Activated naive CD8-positive, alpha-beta T cell treated with anti-CD3 and anti-CD28 coated beads, Interleukin-2, amount 10 ng/mL, durations not matched to agents 7 days and 5 days (primary cell): ENCODE measurements at regions not wholly inside any gene's neighbourhood (a gene's known extent, or its start where the extent isn't known, plus 50 kb on each side); places are given as distances from the start of the nearest gene placed in this dataset.

Source experiments
- ATAC-seq: fragments of 150-1000 bp; cut with Tn5 transposase; one replicate; pipeline ENCODE4 v1.10.0; 2021; ENCODE audit warnings: low read depth, moderate library complexity
- POLR2A ChIA-PET: fragments of 350-600 bp; sonication (Branson Sonifier 250); formaldehyde crosslinking; loops from one replicate; lab custom pipeline; 2021; ENCODE audit warnings: antibody characterized with exemption; lab: Charles Lee
- DNase-seq: peaks from one replicate; pipeline ENCODE4 v3.0.0; 2021
- H3K27ac Mint-ChIP-seq: one replicate; pipeline ENCODE4 v1.8.0; 2022; ENCODE audit warnings: mild to moderate bottlenecking, mixed read lengths
- H3K27me3 Mint-ChIP-seq: one replicate; pipeline ENCODE4 v1.8.0; 2022; ENCODE audit warnings: mild to moderate bottlenecking, moderate library complexity, mixed read lengths
- H3K36me3 Mint-ChIP-seq: one replicate; pipeline ENCODE4 v1.8.0; 2021; ENCODE audit warnings: mild to moderate bottlenecking, mixed read lengths
- H3K4me1 Mint-ChIP-seq: one replicate; pipeline ENCODE4 v1.8.0; 2021; ENCODE audit warnings: mixed read lengths
- H3K4me3 Mint-ChIP-seq: one replicate; pipeline ENCODE4 v1.8.0; 2022; ENCODE audit warnings: mild to moderate bottlenecking, moderate library complexity, mixed read lengths
- H3K9me3 Mint-ChIP-seq: one replicate; pipeline ENCODE4 v1.8.0; 2021; ENCODE audit warnings: mixed read lengths

DNA sequence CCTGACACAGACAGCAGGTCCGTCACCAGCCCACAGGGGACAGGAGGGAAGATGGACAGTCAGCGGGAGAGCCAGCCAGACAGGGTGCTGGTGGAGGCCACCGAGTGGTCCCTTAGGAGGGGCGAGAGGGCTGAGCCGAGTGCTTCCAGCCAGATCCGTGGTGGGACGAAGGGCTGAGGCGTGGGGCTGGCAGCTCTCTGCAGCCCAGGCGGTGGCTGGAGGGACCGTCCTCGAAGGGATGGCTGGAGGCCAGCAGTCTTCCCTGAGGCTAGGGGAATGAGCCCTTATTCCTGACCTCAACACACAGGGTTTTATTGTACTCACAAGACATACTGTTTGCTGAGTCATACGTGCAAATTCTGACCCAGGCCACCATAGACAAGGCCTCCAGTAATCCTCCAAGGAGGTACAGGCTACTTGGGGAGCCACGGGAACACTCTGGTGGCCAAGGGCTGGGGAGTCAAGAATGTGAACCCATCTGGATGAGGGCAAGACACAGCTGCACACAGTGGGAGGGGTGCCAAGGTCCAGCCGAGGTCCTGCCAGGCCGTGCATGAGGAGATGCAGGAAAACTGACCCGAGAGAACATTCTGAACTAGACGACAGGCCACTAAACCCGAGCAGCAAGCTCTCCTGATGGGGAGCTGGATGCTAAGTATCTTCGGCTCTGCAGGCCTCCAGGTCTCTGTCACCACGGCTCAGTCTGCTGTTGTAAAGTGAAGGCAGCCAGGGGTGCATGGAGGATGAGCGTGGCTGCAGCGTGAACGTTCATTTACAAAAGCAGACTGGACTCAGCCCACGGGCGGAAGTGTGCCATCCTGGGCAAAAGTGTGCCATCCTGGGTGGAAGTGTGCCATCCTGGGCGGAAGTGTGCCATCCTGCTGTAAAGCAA is 242.5 kb downstream of the TTLL2 start:
- Mint-ChIP-seq H3K27ac (no peak overlapping the region), H3K4me1 (no peaks in the 10 kb centered on the region), H3K27me3 (no peaks in the 10 kb centered on the region), H3K36me3 (no peaks in the 10 kb centered on the region), H3K4me3 (no peak overlapping the region), H3K9me3 (peaks cover 2% of the 10 kb centered on the region)
- DNase-seq (no peak), ATAC-seq (no peak)
- POLR2A ChIA-PET, result no interaction called here

DNA sequence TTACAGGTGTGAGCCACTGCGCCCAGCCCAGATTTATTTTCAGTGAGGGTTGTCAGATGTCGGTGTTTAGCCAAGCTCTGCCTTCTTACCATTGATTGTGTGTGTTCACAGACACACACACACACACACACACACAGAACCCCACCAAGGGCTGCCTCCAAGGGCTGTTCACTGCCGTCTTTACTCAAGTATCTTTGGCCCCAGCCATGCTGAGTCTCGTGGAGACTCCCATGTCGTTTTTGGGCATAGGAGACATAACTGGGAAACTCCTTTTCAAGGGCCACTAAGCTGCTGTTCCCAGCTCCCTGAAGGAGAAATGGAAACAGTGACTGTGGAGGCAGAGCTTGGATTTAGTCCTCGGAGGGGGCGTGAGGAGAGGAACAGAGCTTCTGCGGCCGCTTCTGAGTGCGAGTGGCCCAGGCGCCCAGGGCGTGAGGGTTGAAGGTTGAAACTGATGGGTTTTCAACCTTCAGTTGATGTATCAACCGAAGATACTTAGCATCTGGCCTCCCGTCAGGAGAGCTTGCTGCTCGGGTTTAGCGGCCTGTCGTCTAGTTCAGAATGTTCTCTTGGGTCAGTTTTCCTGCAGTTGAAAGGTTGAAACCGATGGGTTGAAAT is 243.6 kb downstream of the TTLL2 start:
- no peaks in the 10 kb centered on the region for H3K36me3 Mint-ChIP-seq
- no peaks in the 10 kb centered on the region for H3K4me1 Mint-ChIP-seq
- DNase-seq, result no peak
- H3K27me3 Mint-ChIP-seq, result no peaks in the 10 kb centered on the region
- H3K27ac Mint-ChIP-seq, result no peak overlapping the region
- H3K9me3 Mint-ChIP-seq, result peaks cover 2% of the 10 kb centered on the region
- POLR2A ChIA-PET, result no interaction called here
- no peak for ATAC-seq
- H3K4me3 Mint-ChIP-seq, result no peak overlapping the region

DNA sequence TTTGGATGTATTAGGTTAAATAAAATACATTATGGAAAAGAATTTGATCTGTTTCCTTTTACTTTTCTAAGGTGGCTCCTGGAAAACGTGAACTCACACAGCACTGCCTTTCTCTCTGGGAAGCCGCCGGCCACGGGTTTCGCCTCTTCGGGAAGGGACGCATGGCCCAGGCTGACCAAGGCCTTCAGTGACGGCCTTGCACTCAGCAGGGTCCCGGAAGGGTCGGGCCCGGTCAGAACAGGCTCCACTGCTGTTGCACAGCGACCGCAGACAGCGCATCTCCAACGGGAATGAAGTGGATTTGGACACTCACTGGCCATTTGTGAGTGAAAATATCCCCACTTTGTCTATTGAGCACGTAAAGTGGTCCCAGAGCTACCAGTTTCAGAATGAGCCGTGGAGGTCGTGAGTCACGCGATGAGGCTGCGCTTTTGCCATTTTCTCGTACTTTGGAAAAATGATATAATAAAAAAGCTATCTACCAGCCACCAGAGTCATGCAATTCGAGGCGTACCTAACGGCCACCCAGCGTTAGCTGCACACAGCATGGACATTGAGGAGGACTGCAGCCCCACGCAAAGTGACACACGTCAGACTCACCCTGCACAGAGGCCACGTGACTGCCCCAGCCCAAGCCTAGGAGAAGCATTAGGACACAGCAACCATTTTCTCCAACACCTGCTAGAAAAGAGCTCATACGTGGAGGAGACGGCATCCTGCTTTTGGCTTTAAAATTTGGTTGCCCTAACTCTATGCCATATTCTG is 244.3 kb downstream of the TTLL2 start:
- POLR2A ChIA-PET, result interaction anchor here (0.5 kb wide), 1 partner anchor 77 kb away, joined by 5 read pairs; no protein-coding TSS in a partner anchor
- Mint-ChIP-seq H3K27me3 (no peaks in the 10 kb centered on the region), H3K4me3 (no peak overlapping the region), H3K36me3 (no peaks in the 10 kb centered on the region), H3K27ac (no peak overlapping the region), H3K4me1 (no peaks in the 10 kb centered on the region), H3K9me3 (no peaks in the 10 kb centered on the region)
- no peak for ATAC-seq
- DNase-seq, result no peak

DNA sequence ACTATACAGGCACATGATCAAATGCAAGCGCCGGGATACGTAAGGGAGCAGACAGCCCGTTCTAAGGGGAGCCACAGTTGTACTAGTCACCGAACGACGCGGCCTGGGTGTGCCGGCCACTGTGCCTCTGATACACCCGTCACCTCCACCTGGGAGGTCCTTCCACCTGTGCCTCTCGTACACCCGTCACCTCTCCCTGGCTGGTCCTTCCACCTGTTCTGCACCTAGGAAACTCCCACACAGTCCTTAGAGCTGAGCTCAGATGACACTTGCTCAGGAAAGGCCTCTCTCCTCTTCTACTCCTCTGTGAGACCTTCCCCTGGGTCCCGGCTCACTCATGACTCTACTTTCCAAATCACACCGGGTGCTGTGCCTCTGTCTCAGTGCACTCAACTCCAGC is 245.0 kb downstream of the TTLL2 start:
- ATAC-seq (no peak), DNase-seq (no peak)
- no peak overlapping the region for H3K27ac Mint-ChIP-seq
- H3K9me3 Mint-ChIP-seq, result no peaks in the 10 kb centered on the region
- POLR2A ChIA-PET, result interaction anchor here (0.5 kb wide), 1 partner anchor 76 kb away, joined by 5 read pairs; no protein-coding TSS in a partner anchor
- no peak overlapping the region for H3K4me3 Mint-ChIP-seq
- H3K36me3 Mint-ChIP-seq, result no peaks in the 10 kb centered on the region
- H3K27me3 Mint-ChIP-seq, result no peaks in the 10 kb centered on the region
- no peaks in the 10 kb centered on the region for H3K4me1 Mint-ChIP-seq

DNA sequence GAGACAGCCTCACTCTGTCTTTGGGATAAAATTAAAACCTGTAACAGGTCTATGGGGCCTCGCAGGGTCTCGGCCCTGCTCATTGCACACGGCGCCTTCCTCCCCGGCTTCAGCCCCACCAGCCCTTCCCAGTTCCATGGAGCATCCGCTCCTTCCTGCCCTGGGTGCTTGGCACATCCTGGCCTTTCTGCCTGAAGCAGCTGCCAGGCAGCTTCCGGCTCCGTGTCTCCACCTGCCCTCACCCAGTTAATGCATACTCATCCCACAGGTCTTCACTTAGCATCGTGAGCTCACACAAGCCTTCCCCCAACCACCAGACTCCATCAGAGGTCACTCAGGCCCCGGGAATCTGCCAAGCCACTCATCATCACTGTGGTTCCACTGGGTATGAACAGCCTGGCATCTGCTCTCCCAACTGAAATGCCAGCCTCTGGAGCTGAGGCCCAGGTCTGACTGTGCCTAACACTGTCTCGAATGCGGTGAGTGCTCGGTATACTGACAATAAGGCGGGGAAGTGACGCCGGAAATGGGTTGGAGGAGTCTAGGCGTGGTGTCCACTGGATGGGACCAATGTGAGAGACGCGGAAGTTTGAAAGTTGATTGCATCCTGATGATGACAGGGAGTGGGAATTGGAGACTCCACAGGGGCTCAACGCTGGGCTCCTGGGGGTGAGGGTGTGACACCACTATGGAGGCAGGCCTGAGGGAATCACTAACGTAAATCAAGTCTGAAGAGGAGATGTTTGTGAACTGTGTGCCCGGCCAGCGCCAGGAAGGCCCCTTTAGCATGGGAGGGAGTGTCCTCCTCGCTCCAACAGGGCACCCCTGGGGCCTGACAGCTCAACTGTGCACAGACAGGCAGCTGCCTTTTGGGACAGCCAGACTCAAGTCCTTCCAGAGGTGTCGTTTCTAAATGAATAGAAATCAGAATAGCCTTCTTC is 245.8 kb downstream of the TTLL2 start:
- H3K27ac Mint-ChIP-seq, result no peak overlapping the region
- no peaks in the 10 kb centered on the region for H3K9me3 Mint-ChIP-seq
- no peaks in the 10 kb centered on the region for H3K36me3 Mint-ChIP-seq

DNA sequence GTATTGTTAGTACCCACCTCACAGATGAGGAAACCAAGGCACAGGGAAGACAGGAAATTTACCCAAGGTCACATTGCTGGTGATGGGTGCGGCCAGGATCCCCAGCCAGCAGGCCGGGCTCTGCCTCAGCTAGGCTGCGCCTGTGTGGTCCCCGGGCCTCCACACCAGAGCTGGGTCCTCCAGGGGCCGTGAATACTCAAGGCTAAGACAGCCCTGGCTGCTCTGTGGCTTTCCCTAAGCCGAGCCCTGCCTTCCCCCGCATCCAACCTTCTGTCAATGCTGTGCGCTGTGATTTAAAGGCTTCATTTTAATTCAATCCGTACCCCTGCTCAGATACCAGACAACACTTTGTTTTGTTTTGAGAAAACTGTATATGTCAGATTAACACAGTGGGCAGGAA is 246.7 kb downstream of the TTLL2 start:
- DNase-seq (no peak), ATAC-seq (no peak)
- H3K4me3 Mint-ChIP-seq, result no peak overlapping the region
- no peaks in the 10 kb centered on the region for H3K27me3 Mint-ChIP-seq
- H3K36me3 Mint-ChIP-seq, result no peaks in the 10 kb centered on the region
- POLR2A ChIA-PET, result no interaction called here
- no peaks in the 10 kb centered on the region for H3K4me1 Mint-ChIP-seq
- no peak overlapping the region for H3K27ac Mint-ChIP-seq
- no peaks in the 10 kb centered on the region for H3K9me3 Mint-ChIP-seq

More for the DNA sequence above, 245.8 kb downstream of the TTLL2 start:
- Mint-ChIP-seq H3K4me1 (no peaks in the 10 kb centered on the region), H3K27me3 (no peaks in the 10 kb centered on the region), H3K4me3 (no peak overlapping the region)
- POLR2A ChIA-PET, result no interaction called here
- no peak for DNase-seq
- ATAC-seq, result no peak

DNA sequence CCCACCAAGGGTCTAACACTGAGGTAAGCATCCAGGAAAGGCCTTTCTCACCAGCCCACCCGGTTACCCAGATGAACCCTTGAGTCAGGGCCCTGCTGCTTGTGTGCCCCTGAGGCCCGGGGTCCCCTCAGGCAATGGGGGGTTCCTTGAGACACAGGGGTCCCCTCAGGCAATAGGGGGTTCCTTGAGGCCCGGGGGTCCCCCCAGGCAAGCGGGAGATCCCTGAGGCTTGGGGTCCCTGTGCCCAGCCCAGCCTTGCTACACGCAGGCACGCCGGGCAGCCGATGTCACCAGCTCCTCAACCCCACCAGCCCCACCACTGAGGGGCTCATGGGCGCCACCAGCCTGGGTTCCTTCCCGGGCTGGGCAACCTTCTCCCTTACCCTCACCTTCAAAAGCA is 247.2 kb downstream of the TTLL2 start:
- POLR2A ChIA-PET, result no interaction called here

DNA sequence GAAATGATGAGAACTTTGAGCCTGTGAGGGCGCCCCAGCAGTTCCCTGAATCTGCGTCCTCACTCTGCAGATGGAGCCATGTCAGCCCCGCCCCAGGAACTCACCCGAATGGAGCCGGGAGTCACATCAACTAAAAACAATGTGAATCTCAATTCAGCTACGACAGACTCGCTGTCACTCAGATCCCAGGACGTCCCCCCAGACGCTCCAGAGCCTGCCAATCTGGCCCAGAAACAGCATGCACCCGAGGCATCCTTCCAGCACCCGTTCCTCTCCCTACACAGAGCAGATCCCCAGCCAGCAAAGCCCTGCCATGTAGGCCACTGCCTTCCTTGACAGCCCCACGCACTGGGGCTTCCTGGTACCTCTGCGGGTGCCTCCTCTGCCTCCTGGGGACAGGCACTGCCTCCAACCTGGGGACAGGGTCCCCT is 248.0 kb downstream of the TTLL2 start:
- H3K36me3 Mint-ChIP-seq, result no peaks in the 10 kb centered on the region
- POLR2A ChIA-PET, result no interaction called here
- no peaks in the 10 kb centered on the region for H3K9me3 Mint-ChIP-seq
- DNase-seq (no peak), ATAC-seq (no peak)
- H3K4me1 Mint-ChIP-seq, result no peaks in the 10 kb centered on the region
- no peaks in the 10 kb centered on the region for H3K27me3 Mint-ChIP-seq
- H3K27ac Mint-ChIP-seq, result no peak overlapping the region
- H3K4me3 Mint-ChIP-seq, result no peak overlapping the region

More for the DNA sequence above, 247.2 kb downstream of the TTLL2 start:
- Mint-ChIP-seq H3K4me3 (no peak overlapping the region), H3K4me1 (no peaks in the 10 kb centered on the region), H3K36me3 (no peaks in the 10 kb centered on the region), H3K9me3 (no peaks in the 10 kb centered on the region), H3K27me3 (no peaks in the 10 kb centered on the region), H3K27ac (no peak overlapping the region)
- DNase-seq, result no peak
- ATAC-seq, result no peak

DNA sequence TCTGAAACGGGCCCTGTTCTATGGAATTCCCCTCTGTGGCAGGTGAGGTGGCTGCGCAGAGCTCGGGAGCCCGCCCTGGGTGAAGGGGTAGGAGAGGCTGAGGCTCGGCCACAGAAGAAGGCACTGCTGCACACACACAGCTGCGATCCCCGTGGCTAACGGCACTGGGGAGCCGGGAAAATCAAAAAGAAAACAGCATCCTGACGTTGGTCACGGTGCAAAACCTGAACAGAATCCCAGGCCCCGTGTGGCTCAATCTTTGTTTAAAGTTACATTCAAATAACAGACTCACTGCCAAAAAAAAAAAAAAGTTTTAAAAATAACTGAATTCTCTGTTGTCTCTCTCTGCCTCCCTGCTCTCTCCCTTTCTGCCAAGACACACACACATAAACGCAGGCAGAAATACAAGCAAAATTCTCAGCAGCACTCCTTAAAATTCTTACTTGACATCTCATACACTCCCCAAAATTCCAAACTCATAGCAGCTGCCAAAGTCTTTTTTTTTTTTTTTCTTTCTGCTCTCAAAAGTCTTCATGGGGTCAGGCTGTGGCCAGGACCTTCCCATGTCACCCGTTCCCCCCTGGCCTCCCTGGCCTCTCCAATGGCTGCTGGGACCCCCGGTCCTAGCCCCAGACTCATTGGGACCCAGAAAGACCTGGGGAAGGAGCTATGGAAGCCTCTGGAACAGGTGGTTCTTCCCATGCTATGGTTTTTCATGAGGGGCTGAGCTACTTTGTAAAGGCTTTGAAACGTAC is 248.8 kb downstream of the TTLL2 start:
- POLR2A ChIA-PET, result no interaction called here
- Mint-ChIP-seq H3K36me3 (no peaks in the 10 kb centered on the region), H3K4me3 (no peak overlapping the region), H3K4me1 (no peaks in the 10 kb centered on the region), H3K27me3 (no peaks in the 10 kb centered on the region), H3K9me3 (no peaks in the 10 kb centered on the region), H3K27ac (no peak overlapping the region)
- DNase-seq, result no peak
- ATAC-seq, result no peak

DNA sequence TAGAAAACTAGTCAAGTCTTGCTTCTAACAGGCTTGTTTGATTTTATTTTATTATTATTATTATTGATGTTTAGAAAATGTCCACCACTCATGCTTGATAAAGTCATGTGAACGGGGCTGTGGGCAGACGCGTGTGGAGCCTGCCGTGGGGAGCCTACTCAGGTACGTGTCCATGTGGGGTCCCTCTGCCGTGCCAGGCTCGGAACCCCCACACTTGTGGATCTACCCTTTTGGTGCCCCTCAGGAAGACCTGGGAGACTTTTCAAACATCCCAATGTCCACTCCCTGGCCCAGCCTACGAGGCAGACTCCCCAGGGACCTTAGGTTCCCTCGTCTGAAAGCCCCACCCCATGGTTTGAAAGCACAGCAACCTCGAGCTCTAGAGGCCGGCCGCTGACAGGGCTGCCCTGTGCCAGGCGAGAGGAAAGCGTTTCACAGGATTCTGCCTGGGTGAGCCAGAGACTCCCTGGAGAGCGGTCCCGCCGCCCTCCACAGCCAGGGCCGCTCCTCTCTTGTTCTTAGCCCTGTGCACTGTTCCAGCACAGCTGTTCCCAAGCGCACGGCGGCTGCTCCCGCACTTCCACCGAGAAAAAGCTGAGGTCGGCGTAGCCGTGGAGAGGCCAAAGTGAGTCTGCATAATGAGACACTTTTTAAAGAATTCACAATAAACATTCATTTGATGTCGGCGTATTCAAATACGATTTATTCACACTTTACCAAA is 249.7 kb downstream of the TTLL2 start:
- DNase-seq, result no peak
- H3K4me1 Mint-ChIP-seq, result no peaks in the 10 kb centered on the region
- POLR2A ChIA-PET, result no interaction called here
- H3K27ac Mint-ChIP-seq, result no peak overlapping the region
- no peak for ATAC-seq
- no peak overlapping the region for H3K4me3 Mint-ChIP-seq
- no peaks in the 10 kb centered on the region for H3K36me3 Mint-ChIP-seq
- H3K9me3 Mint-ChIP-seq, result no peaks in the 10 kb centered on the region
- no peaks in the 10 kb centered on the region for H3K27me3 Mint-ChIP-seq

DNA sequence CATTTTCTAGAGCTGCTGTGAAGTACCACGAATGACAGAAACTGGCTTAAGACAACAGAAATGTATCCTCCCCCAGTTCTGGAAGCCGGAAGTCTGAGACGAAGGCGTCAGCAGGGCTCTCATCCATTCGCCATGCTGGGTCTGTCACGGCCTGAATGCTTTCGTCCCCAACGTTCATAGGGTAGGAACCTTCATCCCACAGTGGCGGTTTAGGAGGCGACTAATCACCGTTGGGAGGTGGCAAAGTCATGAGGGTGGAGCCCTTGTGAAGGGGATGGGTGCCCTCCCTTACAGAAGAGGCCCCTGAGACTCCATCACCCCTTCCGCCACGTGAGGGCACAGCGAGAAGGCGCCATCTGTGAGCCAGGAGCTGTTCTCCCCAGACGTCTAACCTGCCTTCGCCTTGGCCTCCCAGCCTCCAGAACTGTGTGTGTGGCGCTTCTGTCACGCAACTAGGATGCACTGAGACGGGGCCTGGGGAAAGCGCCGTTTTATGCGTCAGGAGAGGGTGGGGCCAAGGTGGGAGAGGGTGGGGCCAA is 250.3 kb downstream of the TTLL2 start:
- DNase-seq (no peak), ATAC-seq (no peak)
- H3K36me3 Mint-ChIP-seq, result no peaks in the 10 kb centered on the region
- no peaks in the 10 kb centered on the region for H3K27me3 Mint-ChIP-seq
- H3K9me3 Mint-ChIP-seq, result no peaks in the 10 kb centered on the region
- no peak overlapping the region for H3K27ac Mint-ChIP-seq
- H3K4me3 Mint-ChIP-seq, result no peak overlapping the region
- H3K4me1 Mint-ChIP-seq, result no peaks in the 10 kb centered on the region
- POLR2A ChIA-PET, result no interaction called here
